Lower leg skin (tissue), 4 donors: ENCODE measurements at regions not wholly inside any gene's neighbourhood (a gene's known extent, or its start where the extent isn't known, plus 50 kb on each side); places are given as distances from the start of the nearest gene placed in this dataset.

ENCODE experiments used
- DNase-seq, 2 donors: peaks; one replicate each; pipeline ENCODE4 v3.0.0-alpha.2; 2019; ENCODE audit warnings: low spot score in 2 of 2
- H3K4me3 ChIP-seq: fragments of 200-600 bp; sonication (generic); 2 replicates; pipeline ENCODE4 v1.5.1; 2017; ENCODE audit warnings: mild to moderate bottlenecking, low read depth; ENCODE audit not compliant: poor library complexity, severe bottlenecking
- CTCF ChIP-seq, 3 donors: fragments of 450-650 bp; IDR thresholded peaks; one replicate each; pipeline ENCODE4 v1.5.1; 2016; ENCODE audit warnings: antibody characterized with exemption in 3 of 3, mild to moderate bottlenecking in 3 of 3, moderate library complexity in 2 of 3
- POLR2A ChIP-seq, 2 donors: fragments of 450-650 bp; IDR thresholded peaks; one replicate each; pipeline ENCODE4 v1.6.1; 2016 to 2017; ENCODE audit warnings: antibody characterized with exemption in 2 of 2, mild to moderate bottlenecking in 1 of 2, moderate library complexity in 1 of 2
- WGBS, 2 donors: methylation state at CpG; one replicate each; pipeline ENCODE4 v1.1.5; 2018; 5-methylcytosine and 5-hydroxymethylcytosine counted together
- intact Hi-C: fragments of 100-400 bp; cut with DNase I; formaldehyde crosslinking; loops from one replicate; pipeline ENCODE4 v1.15.0; 2023; ENCODE audit warnings: low total_unique reads

GRCh38 chr13:83221256-83221655 lies 661.0 kb downstream of the SLITRK1 start:
- no peak overlapping the region for H3K4me3 ChIP-seq
- intact Hi-C loops, result no loop called here
- TF ChIP-seq CTCF (IDR thresholded peaks at IDR 0.05), result no peak
- no peak for TF ChIP-seq POLR2A (IDR thresholded peaks at IDR 0.05)
- 88 to 96% methylated on average over 1 of the region's 1 CpG for WGBS, 2 donors
- no peak for DNase-seq

- TF ChIP-seq POLR2A (IDR thresholded peaks at IDR 0.05) (no peak), CTCF (IDR thresholded peaks at IDR 0.05) (no peak)
- no peak overlapping the region for H3K4me3 ChIP-seq
- no peak for DNase-seq
- WGBS, 2 donors, result 91 to 94% methylated on average over 2 of the region's 2 CpGs
- intact Hi-C loops, result no loop called here
These were observed 662.0 kb downstream of the SLITRK1 start for GRCh38 chr13:83220241-83220640.

- intact Hi-C loops, result no loop called here
- TF ChIP-seq CTCF (IDR thresholded peaks at IDR 0.05) (no peak), POLR2A (IDR thresholded peaks at IDR 0.05) (no peak)
- WGBS, 2 donors, result 89 to 91% methylated on average over 3 of the region's 3 CpGs
- H3K4me3 ChIP-seq, result no peak overlapping the region
- DNase-seq, result no peak
These were observed 662.4 kb downstream of the SLITRK1 start for GRCh38 chr13:83219832-83220231.

- WGBS, 2 donors, result 67 to 79% methylated on average over 1 of the region's 1 CpG
- intact Hi-C loops, result no loop called here
- no peak overlapping the region for H3K4me3 ChIP-seq
- no peak for DNase-seq
- no peak for TF ChIP-seq CTCF (IDR thresholded peaks at IDR 0.05)
- TF ChIP-seq POLR2A (IDR thresholded peaks at IDR 0.05), result no peak
These were observed 665.6 kb downstream of the SLITRK1 start for GRCh38 chr13:83216479-83217245.

- no peak overlapping the region for H3K4me3 ChIP-seq
- intact Hi-C loops, result no loop called here
- TF ChIP-seq POLR2A (IDR thresholded peaks at IDR 0.05), result no peak
- no peak for TF ChIP-seq CTCF (IDR thresholded peaks at IDR 0.05)
- 74 to 83% methylated on average over 1 of the region's 1 CpG for WGBS, 2 donors
- DNase-seq, result no peak
These were observed 666.6 kb downstream of the SLITRK1 start for GRCh38 chr13:83215627-83216026.

GRCh38 chr13:83214452-83214851 lies 667.8 kb downstream of the SLITRK1 start:
- WGBS, 2 donors, result 73 to 77% methylated on average over 1 of the region's 1 CpG
- no peak overlapping the region for H3K4me3 ChIP-seq
- no peak for DNase-seq
- intact Hi-C loops, result no loop called here
- TF ChIP-seq POLR2A (IDR thresholded peaks at IDR 0.05) (no peak), CTCF (IDR thresholded peaks at IDR 0.05) (no peak)
